Loucy (cell line): ENCODE measurements at regions not wholly inside any gene's neighbourhood (a gene's known extent, or its start where the extent isn't known, plus 50 kb on each side); places are given as distances from the start of the nearest gene placed in this dataset.

ENCODE experiments used
- H2AFZ ChIP-seq: fragments of 200-600 bp; sonication (generic); 2 replicates; pipeline ENCODE4 v1.6.0; 2016; ENCODE audit warnings: antibody characterized with exemption, mild to moderate bottlenecking, low read length, moderate library complexity
- H3F3A ChIP-seq: fragments of 200-600 bp; 2 replicates; pipeline ENCODE4 v1.6.0; 2016; ENCODE audit warnings: antibody characterized with exemption, low read depth, mild to moderate bottlenecking
- H3K27me3 ChIP-seq: fragments of 200-600 bp; sonication (generic); 2 replicates; pipeline ENCODE4 v1.6.1; 2014; ENCODE audit warnings: low read length, mild to moderate bottlenecking; ENCODE audit not compliant: insufficient read depth, poor library complexity, severe bottlenecking
- H3K36me3 ChIP-seq: fragments of 200-600 bp; sonication (generic); 2 replicates; pipeline ENCODE4 v1.6.1; 2016; ENCODE audit warnings: low read length; ENCODE audit not compliant: insufficient read depth
- H3K4me1 ChIP-seq: fragments of 200-600 bp; sonication (generic); 2 replicates; pipeline ENCODE4 v1.5.1; 2014; ENCODE audit warnings: low read length, mild to moderate bottlenecking; ENCODE audit not compliant: insufficient read depth, poor library complexity, severe bottlenecking
- H3K4me2 ChIP-seq: fragments of 200-600 bp; sonication (generic); 2 replicates; pipeline ENCODE4 v1.6.0; 2014; ENCODE audit warnings: antibody characterized with exemption, low read length, low read depth, mild to moderate bottlenecking; ENCODE audit not compliant: poor library complexity, severe bottlenecking
- H3K4me3 ChIP-seq: fragments of 200-600 bp; sonication (generic); 2 replicates; pipeline ENCODE4 v1.5.1; 2014; ENCODE audit warnings: low read length, mild to moderate bottlenecking, mixed read lengths; ENCODE audit not compliant: poor library complexity, severe bottlenecking
- H3K79me2 ChIP-seq: fragments of 200-600 bp; sonication (generic); 2 replicates; pipeline ENCODE4 v1.6.1; 2014; ENCODE audit warnings: low read length; ENCODE audit not compliant: insufficient read depth
- H3K9ac ChIP-seq: fragments of 200-600 bp; sonication (generic); 2 replicates; pipeline ENCODE4 v1.6.0; 2014; ENCODE audit warnings: mild to moderate bottlenecking, low read depth, low read length, moderate library complexity; ENCODE audit not compliant: poor library complexity, severe bottlenecking
- H3K9me2 ChIP-seq: fragments of 200-600 bp; sonication (generic); replicated peaks from 2 replicates; pipeline ENCODE4 v1.6.1; 2016; ENCODE audit warnings: low read depth, low read length, mixed read lengths
- H3K9me3 ChIP-seq: fragments of 200-600 bp; sonication (generic); 2 replicates; pipeline ENCODE4 v1.6.1; 2014; ENCODE audit warnings: mild to moderate bottlenecking, antibody characterized with exemption, low read length, low read depth; ENCODE audit not compliant: insufficient read depth
- H4K20me1 ChIP-seq: fragments of 200-600 bp; sonication (generic); 2 replicates; pipeline ENCODE4 v1.6.0; 2014; ENCODE audit warnings: antibody characterized with exemption, low read length, mild to moderate bottlenecking; ENCODE audit not compliant: insufficient read depth, poor library complexity, severe bottlenecking
- CTCF ChIP-seq: fragments of 200-600 bp; sonication (generic); conservative IDR thresholded peaks from 2 replicates; pipeline ENCODE4 v1.5.1; 2014; ENCODE audit warnings: mild to moderate bottlenecking, antibody characterized with exemption, low read length
- EZH2phosphoT487 ChIP-seq: fragments of 200-600 bp; IDR thresholded peaks from 2 replicates; pipeline ENCODE4 v1.6.1; 2018; ENCODE audit warnings: antibody characterized with exemption, mild to moderate bottlenecking, moderate library complexity, borderline replicate concordance

GRCh38 chr2:67013821-67014220 is 383.3 kb upstream of the ETAA1 start:
- no peak overlapping the region for H2AFZ ChIP-seq
- H4K20me1 ChIP-seq = no peaks in the 10 kb centered on the region
- no peaks in the 10 kb centered on the region for H3K9me2 ChIP-seq
- no peaks in the 10 kb centered on the region for H3K79me2 ChIP-seq
- no peak overlapping the region for H3K4me2 ChIP-seq
- no peak overlapping the region for H3K9ac ChIP-seq
- no peaks in the 10 kb centered on the region for H3K27me3 ChIP-seq
- H3K36me3 ChIP-seq = no peaks in the 10 kb centered on the region
- no peaks in the 10 kb centered on the region for H3K9me3 ChIP-seq
- no peaks in the 10 kb centered on the region for H3K4me1 ChIP-seq
- no peaks in the 10 kb centered on the region for H3F3A ChIP-seq
- no peak overlapping the region for H3K4me3 ChIP-seq
- TF ChIP-seq EZH2phosphoT487 (no peak), CTCF (no peak)

- Histone ChIP-seq H3K9ac (no peak overlapping the region), H3K4me2 (no peak overlapping the region), H3K4me1 (no peaks in the 10 kb centered on the region), H3K79me2 (no peaks in the 10 kb centered on the region), H2AFZ (no peak overlapping the region), H3K4me3 (no peak overlapping the region), H3K27me3 (no peaks in the 10 kb centered on the region), H3K36me3 (no peaks in the 10 kb centered on the region), H3K9me3 (no peaks in the 10 kb centered on the region), H3F3A (no peaks in the 10 kb centered on the region), H4K20me1 (no peaks in the 10 kb centered on the region), H3K9me2 (no peaks in the 10 kb centered on the region)
- TF ChIP-seq CTCF = no peak
- TF ChIP-seq EZH2phosphoT487 = no peak
These were observed 381.5 kb upstream of the ETAA1 start for GRCh38 chr2:67015681-67016080.

- no peaks in the 10 kb centered on the region for H3F3A ChIP-seq
- H3K4me2 ChIP-seq = no peak overlapping the region
- H3K79me2 ChIP-seq = no peaks in the 10 kb centered on the region
- H4K20me1 ChIP-seq = no peaks in the 10 kb centered on the region
- no peak for TF ChIP-seq CTCF
- no peak for TF ChIP-seq EZH2phosphoT487
- H3K27me3 ChIP-seq = no peaks in the 10 kb centered on the region
- H3K4me1 ChIP-seq = no peaks in the 10 kb centered on the region
- H3K4me3 ChIP-seq = no peak overlapping the region
- no peak overlapping the region for H2AFZ ChIP-seq
- H3K9me2 ChIP-seq = no peaks in the 10 kb centered on the region
- no peak overlapping the region for H3K9ac ChIP-seq
- H3K36me3 ChIP-seq = no peaks in the 10 kb centered on the region
- no peaks in the 10 kb centered on the region for H3K9me3 ChIP-seq
These were observed 378.8 kb upstream of the ETAA1 start for GRCh38 chr2:67018301-67018700.
